ENCODE measurements at regions not wholly inside any gene's neighbourhood (a gene's known extent, or its start where the extent isn't known, plus 50 kb on each side); places are given as distances from the start of the nearest gene placed in this dataset.

GRCh38 chr5:74007193-74007592, 381.2 kb downstream of the ARHGEF28 start:
- no peaks in the 10 kb centered on the region for H3K36me3 ChIP-seq (replicated peaks; ENCODE audit: insufficient read depth, low read length)
- H3K27ac ChIP-seq (ENCODE audit: low read length): no peak overlapping the region
- TF ChIP-seq EZH2 (optimal IDR thresholded peaks at IDR 0.05; ENCODE audit: low read depth, low read length) (no peak), CTCF (IDR thresholded peaks at IDR 0.05; ENCODE audit: low read length) (no peak), EZH2phosphoT487 (IDR thresholded peaks at IDR 0.05; ENCODE audit: low read length) (no peak)
- no peaks in the 10 kb centered on the region for H3K79me2 ChIP-seq (ENCODE audit: low read length)
- no peaks in the 10 kb centered on the region for H3K9me3 ChIP-seq (replicated peaks; ENCODE audit: insufficient read depth, low read length)
- no peaks in the 10 kb centered on the region for H3F3A ChIP-seq (ENCODE audit: insufficient read depth, low read length)
- no peaks in the 10 kb centered on the region for H3K27me3 ChIP-seq (replicated peaks; ENCODE audit: insufficient read depth, low read length)
- H3K4me1 ChIP-seq (ENCODE audit: low read length): no peaks in the 10 kb centered on the region
- no peak overlapping the region for H3K4me2 ChIP-seq (ENCODE audit: low read depth, low read length)
- DNase-seq: no peak
- no peak overlapping the region for H2AFZ ChIP-seq (ENCODE audit: low read length)
- H4K20me1 ChIP-seq (ENCODE audit: insufficient read depth, low read length): no peaks in the 10 kb centered on the region
- H3K9ac ChIP-seq (ENCODE audit: low read length): no peak overlapping the region
- H3K4me3 ChIP-seq (ENCODE audit: low read length): no peak overlapping the region
- no peaks in the 10 kb centered on the region for H3K9me2 ChIP-seq (replicated peaks; ENCODE audit: insufficient read depth, low read length)

DNA sequence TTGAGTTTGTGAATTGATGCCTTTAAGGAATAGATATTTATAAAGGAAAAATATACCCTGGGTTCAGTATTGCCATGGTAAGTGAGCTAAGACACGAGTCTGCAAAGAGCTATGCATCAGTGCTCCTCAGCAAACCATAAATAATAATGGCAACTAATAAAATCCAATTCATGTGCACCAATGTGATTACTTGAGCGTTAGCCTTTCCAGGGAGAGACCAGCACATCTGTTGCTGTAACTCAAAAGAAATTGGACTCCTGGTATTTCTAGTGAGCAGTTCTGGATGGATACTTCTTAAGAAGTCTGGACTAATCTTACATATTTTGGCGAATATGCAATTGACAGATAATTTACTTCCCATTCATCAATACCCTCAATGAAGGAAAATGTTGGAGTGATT, 373.3 kb downstream of the ARHGEF28 start:
- Histone ChIP-seq H3K4me2 (ENCODE audit: low read depth, low read length) (no peak overlapping the region), H3K27me3 (replicated peaks; ENCODE audit: insufficient read depth, low read length) (no peaks in the 10 kb centered on the region), H3K27ac (ENCODE audit: low read length) (no peak overlapping the region), H3K9ac (ENCODE audit: low read length) (no peak overlapping the region), H3K36me3 (replicated peaks; ENCODE audit: insufficient read depth, low read length) (no peaks in the 10 kb centered on the region), H2AFZ (ENCODE audit: low read length) (no peak overlapping the region), H3K4me1 (ENCODE audit: low read length) (no peaks in the 10 kb centered on the region), H3K9me2 (replicated peaks; ENCODE audit: insufficient read depth, low read length) (no peaks in the 10 kb centered on the region), H3K79me2 (ENCODE audit: low read length) (no peaks in the 10 kb centered on the region), H3F3A (ENCODE audit: insufficient read depth, low read length) (no peaks in the 10 kb centered on the region), H4K20me1 (ENCODE audit: insufficient read depth, low read length) (no peaks in the 10 kb centered on the region), H3K4me3 (ENCODE audit: low read length) (no peak overlapping the region), H3K9me3 (replicated peaks; ENCODE audit: insufficient read depth, low read length) (no peaks in the 10 kb centered on the region)
- no peak for TF ChIP-seq EZH2 (optimal IDR thresholded peaks at IDR 0.05; ENCODE audit: low read depth, low read length)
- no peak for TF ChIP-seq CTCF (IDR thresholded peaks at IDR 0.05; ENCODE audit: low read length)
- no peak for TF ChIP-seq EZH2phosphoT487 (IDR thresholded peaks at IDR 0.05; ENCODE audit: low read length)
- no peak for DNase-seq

DNA sequence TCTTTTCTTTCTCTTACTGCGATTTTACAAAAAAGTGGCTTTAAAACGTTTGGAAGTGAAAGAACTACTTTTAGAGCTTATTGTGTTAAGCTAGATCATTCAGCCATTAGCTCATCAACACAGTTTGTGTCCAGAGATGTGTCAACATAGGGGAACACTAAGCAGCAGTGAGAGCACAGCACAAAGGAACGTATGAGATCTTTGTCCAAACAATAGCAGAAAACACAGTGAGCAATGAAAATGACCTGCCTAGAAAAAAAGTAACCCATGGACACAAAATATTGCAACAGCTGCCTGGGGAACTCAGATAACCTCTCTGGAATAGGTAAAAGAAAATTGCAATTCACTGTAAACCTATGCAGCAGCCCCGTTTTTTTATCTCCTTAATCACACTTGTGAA, 372.5 kb downstream of the ARHGEF28 start:
- no peak overlapping the region for H2AFZ ChIP-seq (ENCODE audit: low read length)
- H3F3A ChIP-seq (ENCODE audit: insufficient read depth, low read length): no peaks in the 10 kb centered on the region
- no peaks in the 10 kb centered on the region for H3K4me1 ChIP-seq (ENCODE audit: low read length)
- H3K9ac ChIP-seq (ENCODE audit: low read length): no peak overlapping the region
- DNase-seq: no peak
- H3K9me2 ChIP-seq (replicated peaks; ENCODE audit: insufficient read depth, low read length): no peaks in the 10 kb centered on the region
- no peaks in the 10 kb centered on the region for H3K79me2 ChIP-seq (ENCODE audit: low read length)
- H3K4me3 ChIP-seq (ENCODE audit: low read length): no peak overlapping the region
- H3K36me3 ChIP-seq (replicated peaks; ENCODE audit: insufficient read depth, low read length): no peaks in the 10 kb centered on the region
- H3K9me3 ChIP-seq (replicated peaks; ENCODE audit: insufficient read depth, low read length): no peaks in the 10 kb centered on the region
- no peaks in the 10 kb centered on the region for H4K20me1 ChIP-seq (ENCODE audit: insufficient read depth, low read length)
- H3K4me2 ChIP-seq (ENCODE audit: low read depth, low read length): no peak overlapping the region
- H3K27me3 ChIP-seq (replicated peaks; ENCODE audit: insufficient read depth, low read length): no peaks in the 10 kb centered on the region
- TF ChIP-seq EZH2phosphoT487 (IDR thresholded peaks at IDR 0.05; ENCODE audit: low read length): no peak
- no peak for TF ChIP-seq EZH2 (optimal IDR thresholded peaks at IDR 0.05; ENCODE audit: low read depth, low read length)
- TF ChIP-seq CTCF (IDR thresholded peaks at IDR 0.05; ENCODE audit: low read length): no peak
- H3K27ac ChIP-seq (ENCODE audit: low read length): no peak overlapping the region
